ENCODE measurements at regions not wholly inside any gene's neighbourhood (a gene's known extent, or its start where the extent isn't known, plus 50 kb on each side); places are given as distances from the start of the nearest gene placed in this dataset.

GRCh38 chr20:43803276-43803675 is 76.5 kb upstream of the GTSF1L start:
- DNase-seq (ENCODE audit: low read depth, low spot score), result no peak

GRCh38 chr20:43800186-43800585 is 73.4 kb upstream of the GTSF1L start:
- no peak for DNase-seq (ENCODE audit: low read depth, low spot score)

GRCh38 chr20:43799741-43800140 is 72.9 kb upstream of the GTSF1L start:
- DNase-seq (ENCODE audit: low read depth, low spot score), result no peak

GRCh38 chr20:43799150-43799711 is 72.4 kb upstream of the GTSF1L start:
- DNase-seq (ENCODE audit: low read depth, low spot score), result no peak

- DNase-seq (ENCODE audit: low read depth, low spot score), result no peak
Observed at GRCh38 chr20:43798291-43799149, 71.7 kb upstream of the GTSF1L start.

- no peak for DNase-seq (ENCODE audit: low read depth, low spot score)
Observed at GRCh38 chr20:43794326-43794725, 67.5 kb upstream of the GTSF1L start.

- DNase-seq (ENCODE audit: low read depth, low spot score), result no peak
Observed at GRCh38 chr20:43789593-43789992, 62.8 kb upstream of the GTSF1L start.

GRCh38 chr20:43787937-43788336 is 61.1 kb upstream of the GTSF1L start:
- no peak for DNase-seq (ENCODE audit: low read depth, low spot score)

GRCh38 chr20:43786885-43787284 is 60.1 kb upstream of the GTSF1L start:
- no peak for DNase-seq (ENCODE audit: low read depth, low spot score)

- DNase-seq (ENCODE audit: low read depth, low spot score), result no peak
Observed at GRCh38 chr20:43781215-43781614, 54.4 kb upstream of the GTSF1L start.

GRCh38 chr20:43778375-43778774 is 51.6 kb upstream of the GTSF1L start:
- DNase-seq (ENCODE audit: low read depth, low spot score), result no peak

- DNase-seq (ENCODE audit: low read depth, low spot score), result no peak
Observed at GRCh38 chr20:43776691-43777090, 49.9 kb upstream of the GTSF1L start.
